ENCODE measurements at regions not wholly inside any gene's neighbourhood (a gene's known extent, or its start where the extent isn't known, plus 50 kb on each side); places are given as distances from the start of the nearest gene placed in this dataset.
"Not testable (repeated sequence)": the region's sequence is repeated elsewhere in the genome, so short reads cannot be mapped to it uniquely, and the experiment has no call there.

GRCh38 chr13:54415753-54416366 is 1387.2 kb downstream of the OLFM4 start:
- Histone ChIP-seq H3K4me1 (ENCODE audit: control insufficient read depth in 3 of 3, insufficient read depth in 3 of 3, low read length in 3 of 3) (no peaks in the 10 kb centered on the region), H3K4me3 (ENCODE audit: low read length in 3 of 3) (no peak overlapping the region), H3K36me3 (ENCODE audit: control insufficient read depth in 3 of 3, insufficient read depth in 3 of 3, low read length in 3 of 3) (no peaks in the 10 kb centered on the region), H3K9me3 (ENCODE audit: control insufficient read depth in 3 of 3, low read length in 3 of 3) (peaks cover 0 to 3% (median 0%) of the 10 kb centered on the region in 3 donors), H3K9ac (ENCODE audit: low read depth in 1 of 3, low read length in 3 of 3) (no peak overlapping the region), H3K27ac (ENCODE audit: low read depth, low read length) (no peak overlapping the region), H3K27me3 (ENCODE audit: control insufficient read depth in 3 of 3, insufficient read depth in 3 of 3, low read length in 3 of 3) (no peaks in the 10 kb centered on the region)

DNA sequence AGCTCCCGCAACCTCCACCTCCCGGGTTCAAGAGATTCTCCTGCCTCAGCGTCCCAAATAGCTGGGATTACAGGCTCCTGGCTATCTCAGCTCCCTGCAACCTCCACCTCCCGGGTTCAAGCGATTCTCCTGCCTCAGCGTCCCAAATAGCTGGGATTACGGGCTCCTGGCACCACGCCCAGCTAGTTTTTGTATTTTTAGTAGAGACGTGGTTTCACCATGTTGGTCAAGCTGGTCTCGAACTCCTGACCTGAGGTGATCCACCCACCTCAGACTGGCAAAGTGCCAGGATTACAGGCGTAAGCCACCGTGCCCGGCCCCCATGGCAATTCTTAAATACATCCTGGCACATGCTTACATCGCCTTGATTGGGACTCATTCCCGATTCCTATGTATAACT is 1394.3 kb downstream of the OLFM4 start:
- H3K36me3 ChIP-seq (ENCODE audit: control insufficient read depth in 3 of 3, insufficient read depth in 3 of 3, low read length in 3 of 3); H3K4me3 ChIP-seq (ENCODE audit: low read length in 3 of 3); H3K27ac ChIP-seq (ENCODE audit: low read depth, low read length); H3K9me3 ChIP-seq (ENCODE audit: control insufficient read depth in 3 of 3, low read length in 3 of 3); H3K4me1 ChIP-seq (ENCODE audit: control insufficient read depth in 3 of 3, insufficient read depth in 3 of 3, low read length in 3 of 3); H3K27me3 ChIP-seq (ENCODE audit: control insufficient read depth in 3 of 3, insufficient read depth in 3 of 3, low read length in 3 of 3); H3K9ac ChIP-seq (ENCODE audit: low read depth in 1 of 3, low read length in 3 of 3): not testable (repeated sequence)

GRCh38 chr13:54424344-54424743 is 1395.7 kb downstream of the OLFM4 start:
- no peak overlapping the region for H3K9ac ChIP-seq (ENCODE audit: low read depth in 1 of 3, low read length in 3 of 3)
- H3K27me3 ChIP-seq (ENCODE audit: control insufficient read depth in 3 of 3, insufficient read depth in 3 of 3, low read length in 3 of 3): no peaks in the 10 kb centered on the region
- H3K36me3 ChIP-seq (ENCODE audit: control insufficient read depth in 3 of 3, insufficient read depth in 3 of 3, low read length in 3 of 3): no peaks in the 10 kb centered on the region
- no peaks in the 10 kb centered on the region for H3K4me1 ChIP-seq (ENCODE audit: control insufficient read depth in 3 of 3, insufficient read depth in 3 of 3, low read length in 3 of 3)
- H3K9me3 ChIP-seq (ENCODE audit: control insufficient read depth in 3 of 3, low read length in 3 of 3): no peaks in the 10 kb centered on the region
- no peak overlapping the region for H3K27ac ChIP-seq (ENCODE audit: low read depth, low read length)
- no peak overlapping the region for H3K4me3 ChIP-seq (ENCODE audit: low read length in 3 of 3)

DNA sequence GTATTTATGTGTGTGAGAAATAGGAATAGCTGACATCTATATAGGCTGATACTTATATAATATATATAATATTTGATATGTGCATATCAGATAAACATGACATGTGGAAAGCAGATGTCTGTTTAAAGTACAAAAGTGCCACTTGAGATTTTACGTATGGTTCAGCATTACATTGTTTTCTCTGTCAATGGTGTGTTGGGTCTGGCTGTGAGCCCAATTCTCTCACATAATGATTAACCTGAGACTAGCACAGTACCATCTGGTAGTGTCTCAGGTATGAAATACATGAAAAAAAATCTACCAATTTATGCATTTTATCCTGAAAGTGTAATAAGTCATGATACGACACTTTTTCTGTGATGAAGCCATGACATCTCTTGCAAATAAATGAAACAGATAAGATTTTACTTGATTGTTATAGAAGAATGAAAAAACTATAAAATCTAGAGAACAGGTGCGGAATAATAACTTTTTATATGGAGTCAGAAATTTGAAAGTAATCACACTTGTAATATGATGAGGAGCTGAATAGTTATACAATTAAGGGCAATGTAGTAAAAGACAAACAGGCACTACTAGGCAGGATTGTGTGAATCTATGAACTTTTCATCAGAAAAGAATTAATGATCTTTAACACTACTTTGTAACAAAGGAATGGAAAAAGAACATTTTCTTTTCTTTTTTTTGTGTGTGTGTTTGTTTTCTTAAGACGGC is 1405.0 kb downstream of the OLFM4 start:
- Histone ChIP-seq H3K36me3 (ENCODE audit: control insufficient read depth in 3 of 3, insufficient read depth in 3 of 3, low read length in 3 of 3) (no peaks in the 10 kb centered on the region), H3K9ac (ENCODE audit: low read depth in 1 of 3, low read length in 3 of 3) (no peak overlapping the region), H3K27ac (ENCODE audit: low read depth, low read length) (no peak overlapping the region), H3K27me3 (ENCODE audit: control insufficient read depth in 3 of 3, insufficient read depth in 3 of 3, low read length in 3 of 3) (no peaks in the 10 kb centered on the region), H3K4me1 (ENCODE audit: control insufficient read depth in 3 of 3, insufficient read depth in 3 of 3, low read length in 3 of 3) (no peaks in the 10 kb centered on the region), H3K9me3 (ENCODE audit: control insufficient read depth in 3 of 3, low read length in 3 of 3) (no peaks in the 10 kb centered on the region), H3K4me3 (ENCODE audit: low read length in 3 of 3) (no peak overlapping the region)

DNA sequence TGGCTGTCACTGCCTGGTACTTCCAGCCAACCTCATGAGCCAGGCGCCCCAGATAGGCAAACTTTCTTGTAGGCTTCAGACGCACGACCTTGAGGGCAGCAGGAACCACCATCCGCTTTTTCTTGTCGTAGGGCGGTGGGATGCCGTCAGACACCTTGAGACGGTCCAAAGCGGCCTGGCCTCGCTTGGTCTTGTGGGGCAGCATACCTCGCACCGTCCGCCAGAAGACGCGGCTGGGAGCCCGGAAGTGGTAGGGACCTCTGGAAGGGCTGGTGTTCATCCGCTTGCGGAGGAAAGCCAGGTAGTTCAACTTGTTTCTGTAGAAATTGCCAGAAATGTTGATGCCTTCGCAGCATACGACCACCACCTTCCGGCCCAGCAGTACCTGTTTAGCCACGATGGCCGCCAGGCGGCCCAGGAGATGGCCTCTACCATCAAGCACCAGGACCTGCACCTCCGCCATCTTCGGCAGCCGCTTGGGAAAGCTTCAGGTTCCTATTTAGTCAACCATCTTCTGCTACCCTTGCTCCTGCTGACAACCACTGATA is 1412.3 kb downstream of the OLFM4 start:
- not testable (repeated sequence) for H3K4me3 ChIP-seq (ENCODE audit: low read length in 3 of 3); H3K27me3 ChIP-seq (ENCODE audit: control insufficient read depth in 3 of 3, insufficient read depth in 3 of 3, low read length in 3 of 3)

GRCh38 chr13:54445453-54445852 is 1416.8 kb downstream of the OLFM4 start:
- H3K36me3 ChIP-seq (ENCODE audit: control insufficient read depth in 3 of 3, insufficient read depth in 3 of 3, low read length in 3 of 3): no peaks in the 10 kb centered on the region
- no peaks in the 10 kb centered on the region for H3K27me3 ChIP-seq (ENCODE audit: control insufficient read depth in 3 of 3, insufficient read depth in 3 of 3, low read length in 3 of 3)
- H3K9me3 ChIP-seq (ENCODE audit: control insufficient read depth in 3 of 3, low read length in 3 of 3): peaks cover 0 to 2% (median 0%) of the 10 kb centered on the region in 3 donors
- no peak overlapping the region for H3K9ac ChIP-seq (ENCODE audit: low read depth in 1 of 3, low read length in 3 of 3)
- H3K4me3 ChIP-seq (ENCODE audit: low read length in 3 of 3): no peak overlapping the region
- no peaks in the 10 kb centered on the region for H3K4me1 ChIP-seq (ENCODE audit: control insufficient read depth in 3 of 3, insufficient read depth in 3 of 3, low read length in 3 of 3)
- no peak overlapping the region for H3K27ac ChIP-seq (ENCODE audit: low read depth, low read length)

More for the DNA sequence above, 1412.3 kb downstream of the OLFM4 start:
- not testable (repeated sequence) for H3K9ac ChIP-seq (ENCODE audit: low read depth in 1 of 3, low read length in 3 of 3); H3K9me3 ChIP-seq (ENCODE audit: control insufficient read depth in 3 of 3, low read length in 3 of 3); H3K27ac ChIP-seq (ENCODE audit: low read depth, low read length); H3K4me1 ChIP-seq (ENCODE audit: control insufficient read depth in 3 of 3, insufficient read depth in 3 of 3, low read length in 3 of 3); H3K36me3 ChIP-seq (ENCODE audit: control insufficient read depth in 3 of 3, insufficient read depth in 3 of 3, low read length in 3 of 3)

DNA sequence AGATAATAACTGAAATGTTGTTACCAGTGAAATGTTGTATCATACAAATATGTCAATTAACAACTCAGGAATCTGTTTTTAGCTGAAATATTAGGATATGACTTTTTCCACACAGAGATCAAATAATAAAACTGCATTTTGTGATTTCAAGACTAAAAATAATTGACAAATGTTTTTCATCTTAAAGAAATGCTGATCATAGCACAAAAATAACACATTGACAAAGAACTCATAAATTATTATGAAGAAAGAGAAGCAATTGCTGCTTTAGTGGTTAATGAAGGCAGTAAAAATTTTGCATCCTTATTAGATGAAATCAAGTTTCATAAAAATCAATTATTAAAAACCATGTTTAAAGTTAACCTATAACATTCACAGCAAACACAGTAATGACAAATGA is 1417.3 kb downstream of the OLFM4 start:
- no peak overlapping the region for H3K4me3 ChIP-seq (ENCODE audit: low read length in 3 of 3)
- no peak overlapping the region for H3K27ac ChIP-seq (ENCODE audit: low read depth, low read length)
- H3K27me3 ChIP-seq (ENCODE audit: control insufficient read depth in 3 of 3, insufficient read depth in 3 of 3, low read length in 3 of 3): no peaks in the 10 kb centered on the region
- no peak overlapping the region for H3K9ac ChIP-seq (ENCODE audit: low read depth in 1 of 3, low read length in 3 of 3)
- no peaks in the 10 kb centered on the region for H3K36me3 ChIP-seq (ENCODE audit: control insufficient read depth in 3 of 3, insufficient read depth in 3 of 3, low read length in 3 of 3)
- no peaks in the 10 kb centered on the region for H3K4me1 ChIP-seq (ENCODE audit: control insufficient read depth in 3 of 3, insufficient read depth in 3 of 3, low read length in 3 of 3)
- H3K9me3 ChIP-seq (ENCODE audit: control insufficient read depth in 3 of 3, low read length in 3 of 3): peaks cover 0 to 2% (median 0%) of the 10 kb centered on the region in 3 donors

DNA sequence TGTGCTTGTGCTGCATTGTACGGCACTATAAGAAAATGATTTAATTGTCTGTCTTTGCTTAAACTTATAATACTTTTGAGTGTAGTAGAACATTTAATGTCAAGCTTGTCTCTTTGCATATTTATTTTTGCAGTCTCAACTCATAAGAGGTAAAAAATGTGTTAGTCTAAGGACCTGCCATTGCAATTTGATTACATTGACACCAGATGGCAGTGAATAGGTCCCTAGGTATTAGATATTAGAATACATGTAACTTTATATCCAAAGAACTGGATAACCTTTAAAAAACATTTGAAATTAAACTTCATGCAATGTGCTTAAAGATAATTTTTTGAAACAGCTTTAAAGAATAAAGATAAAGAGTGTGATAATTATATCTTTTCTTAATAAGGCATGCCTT is 1421.3 kb downstream of the OLFM4 start:
- Histone ChIP-seq H3K9ac (ENCODE audit: low read depth in 1 of 3, low read length in 3 of 3) (no peak overlapping the region), H3K4me3 (ENCODE audit: low read length in 3 of 3) (no peak overlapping the region), H3K27me3 (ENCODE audit: control insufficient read depth in 3 of 3, insufficient read depth in 3 of 3, low read length in 3 of 3) (no peaks in the 10 kb centered on the region), H3K4me1 (ENCODE audit: control insufficient read depth in 3 of 3, insufficient read depth in 3 of 3, low read length in 3 of 3) (no peaks in the 10 kb centered on the region), H3K9me3 (ENCODE audit: control insufficient read depth in 3 of 3, low read length in 3 of 3) (peaks cover 0 to 2% (median 0%) of the 10 kb centered on the region in 3 donors), H3K27ac (ENCODE audit: low read depth, low read length) (no peak overlapping the region), H3K36me3 (ENCODE audit: control insufficient read depth in 3 of 3, insufficient read depth in 3 of 3, low read length in 3 of 3) (no peaks in the 10 kb centered on the region)

- Histone ChIP-seq H3K9me3 (ENCODE audit: control insufficient read depth in 3 of 3, low read length in 3 of 3) (peaks cover 0 to 2% (median 0%) of the 10 kb centered on the region in 3 donors), H3K36me3 (ENCODE audit: control insufficient read depth in 3 of 3, insufficient read depth in 3 of 3, low read length in 3 of 3) (no peaks in the 10 kb centered on the region), H3K4me3 (ENCODE audit: low read length in 3 of 3) (no peak overlapping the region), H3K9ac (ENCODE audit: low read depth in 1 of 3, low read length in 3 of 3) (no peak overlapping the region), H3K4me1 (ENCODE audit: control insufficient read depth in 3 of 3, insufficient read depth in 3 of 3, low read length in 3 of 3) (no peaks in the 10 kb centered on the region), H3K27me3 (ENCODE audit: control insufficient read depth in 3 of 3, insufficient read depth in 3 of 3, low read length in 3 of 3) (no peaks in the 10 kb centered on the region), H3K27ac (ENCODE audit: low read depth, low read length) (no peak overlapping the region)
Observed at GRCh38 chr13:54484166-54484565, 1455.6 kb downstream of the OLFM4 start.

- Histone ChIP-seq H3K4me1 (ENCODE audit: control insufficient read depth in 3 of 3, insufficient read depth in 3 of 3, low read length in 3 of 3) (no peaks in the 10 kb centered on the region), H3K36me3 (ENCODE audit: control insufficient read depth in 3 of 3, insufficient read depth in 3 of 3, low read length in 3 of 3) (no peaks in the 10 kb centered on the region), H3K27ac (ENCODE audit: low read depth, low read length) (no peak overlapping the region), H3K9ac (ENCODE audit: low read depth in 1 of 3, low read length in 3 of 3) (no peak overlapping the region), H3K27me3 (ENCODE audit: control insufficient read depth in 3 of 3, insufficient read depth in 3 of 3, low read length in 3 of 3) (no peaks in the 10 kb centered on the region), H3K4me3 (ENCODE audit: low read length in 3 of 3) (no peak overlapping the region), H3K9me3 (ENCODE audit: control insufficient read depth in 3 of 3, low read length in 3 of 3) (peaks cover 0 to 2% (median 0%) of the 10 kb centered on the region in 3 donors)
Observed at GRCh38 chr13:54486421-54487166, 1458.0 kb downstream of the OLFM4 start.

Measured in skeletal muscle tissue (tissue), 3 donors.